WERI-Rb-1 (cell line): ENCODE measurements at regions not wholly inside any gene's neighbourhood (a gene's known extent, or its start where the extent isn't known, plus 50 kb on each side); places are given as distances from the start of the nearest gene placed in this dataset.

ENCODE experiments used
- DNase-seq: peaks from one replicate; pipeline ENCODE4 v3.0.0-alpha.2; 2020
- H3K27ac ChIP-seq: fragments of 250-450 bp; sonication (Bioruptor Pico); 2 replicates; pipeline ENCODE4 v1.5.1; 2020; ENCODE audit warnings: mild to moderate bottlenecking, moderate library complexity
- H3K27me3 ChIP-seq: fragments of 250-450 bp; sonication (Bioruptor Pico); 2 replicates; pipeline ENCODE4 v1.5.1; 2021; ENCODE audit warnings: mild to moderate bottlenecking, low read depth, moderate library complexity; ENCODE audit not compliant: insufficient read depth, severe bottlenecking
- H3K36me3 ChIP-seq: fragments of 250-450 bp; sonication (Bioruptor Pico); 2 replicates; pipeline ENCODE4 v1.5.1; 2020; ENCODE audit warnings: mild to moderate bottlenecking, moderate library complexity
- H3K4me3 ChIP-seq: 2 replicates; pipeline ENCODE4 v1.5.1; 2011; ENCODE audit warnings: low read depth, mild to moderate bottlenecking, control low read depth, low read length
- H3K9me3 ChIP-seq: fragments of 250-450 bp; sonication (Bioruptor Pico); 2 replicates; pipeline ENCODE4 v1.5.1; 2021; ENCODE audit warnings: mild to moderate bottlenecking, moderate library complexity; ENCODE audit not compliant: severe bottlenecking
- CTCF ChIP-seq: IDR thresholded peaks from 2 replicates; pipeline ENCODE4 v1.5.1; 2011; ENCODE audit warnings: low read depth, mild to moderate bottlenecking, control low read depth, inconsistent platforms, low read length

GRCh38 chr1:38559446-38560165 lies 300.0 kb downstream of the RRAGC start:
- H3K27ac ChIP-seq = no peak overlapping the region
- DNase-seq = no peak
- H3K9me3 ChIP-seq = no peaks in the 10 kb centered on the region
- no peaks in the 10 kb centered on the region for H3K27me3 ChIP-seq
- no peaks in the 10 kb centered on the region for H3K36me3 ChIP-seq
- TF ChIP-seq CTCF = no peak
- H3K4me3 ChIP-seq = no peak overlapping the region

GRCh38 chr1:38558500-38559445 lies 300.8 kb downstream of the RRAGC start:
- Histone ChIP-seq H3K9me3 (no peaks in the 10 kb centered on the region), H3K4me3 (no peak overlapping the region), H3K27me3 (no peaks in the 10 kb centered on the region), H3K36me3 (no peaks in the 10 kb centered on the region), H3K27ac (no peak overlapping the region)
- no peak for TF ChIP-seq CTCF
- no peak for DNase-seq

GRCh38 chr1:38558055-38558454 lies 301.5 kb downstream of the RRAGC start:
- Histone ChIP-seq H3K9me3 (no peaks in the 10 kb centered on the region), H3K27ac (no peak overlapping the region), H3K4me3 (no peak overlapping the region), H3K36me3 (no peaks in the 10 kb centered on the region), H3K27me3 (no peaks in the 10 kb centered on the region)
- TF ChIP-seq CTCF = no peak
- no peak for DNase-seq

GRCh38 chr1:38555594-38555993 lies 304.0 kb downstream of the RRAGC start:
- Histone ChIP-seq H3K27ac (no peak overlapping the region), H3K4me3 (no peak overlapping the region), H3K27me3 (no peaks in the 10 kb centered on the region), H3K36me3 (no peaks in the 10 kb centered on the region), H3K9me3 (no peaks in the 10 kb centered on the region)
- TF ChIP-seq CTCF = no peak
- no peak for DNase-seq

GRCh38 chr1:38555130-38555529 lies 304.4 kb downstream of the RRAGC start:
- TF ChIP-seq CTCF = no peak
- no peak for DNase-seq
- Histone ChIP-seq H3K36me3 (no peaks in the 10 kb centered on the region), H3K27ac (no peak overlapping the region), H3K27me3 (no peaks in the 10 kb centered on the region), H3K4me3 (no peak overlapping the region), H3K9me3 (no peaks in the 10 kb centered on the region)
